Calu3 (cell line): ENCODE measurements at regions not wholly inside any gene's neighbourhood (a gene's known extent, or its start where the extent isn't known, plus 50 kb on each side); places are given as distances from the start of the nearest gene placed in this dataset.

Experiments used
- BruUV-seq: library from RNA; stranded (reverse); fragments of 400-500 nt; replicated peaks from 2 replicates; lab custom pipeline; 2021; lab: Mats Ljungman, UMichigan
- CTCF ChIA-PET: fragments of 300-600 bp; sonication (Branson Sonifier 250); formaldehyde crosslinking; loops from one replicate; lab custom pipeline; 2022; ENCODE audit warnings: antibody characterized with exemption; lab: Charles Lee
- DNase-seq: peaks from one replicate; pipeline ENCODE4 v3.0.0; 2022
- H3K27ac Mint-ChIP-seq: one replicate; pipeline ENCODE4 v1.8.0; 2022; ENCODE audit warnings: mixed read lengths; ENCODE audit not compliant: unreplicated experiment
- H3K27me3 Mint-ChIP-seq: one replicate; pipeline ENCODE4 v1.8.0; 2022; ENCODE audit warnings: mixed read lengths; ENCODE audit not compliant: unreplicated experiment
- H3K36me3 Mint-ChIP-seq: one replicate; pipeline ENCODE4 v1.8.0; 2022; ENCODE audit warnings: mild to moderate bottlenecking, moderate library complexity, mixed read lengths; ENCODE audit not compliant: insufficient read depth, unreplicated experiment
- H3K4me1 Mint-ChIP-seq: one replicate; pipeline ENCODE4 v1.8.0; 2022; ENCODE audit warnings: mild to moderate bottlenecking, low read depth, mixed read lengths; ENCODE audit not compliant: unreplicated experiment
- H3K4me3 Mint-ChIP-seq: one replicate; pipeline ENCODE4 v1.8.0; 2022; ENCODE audit warnings: mild to moderate bottlenecking, low read depth, moderate library complexity, mixed read lengths; ENCODE audit not compliant: unreplicated experiment
- H3K9me3 Mint-ChIP-seq: one replicate; pipeline ENCODE4 v1.8.0; 2022; ENCODE audit warnings: low read depth, mixed read lengths; ENCODE audit not compliant: unreplicated experiment
- intact Hi-C: fragments of 100-400 bp; cut with micrococcal nuclease; formaldehyde crosslinking; loops from one replicate; pipeline ENCODE4 v1.10.0; 2022; ENCODE audit not compliant: unreplicated experiment
- TF ChIP-seq, protein P1 (sequence below): fragments of 200-600 bp; IDR thresholded peaks from one replicate; pipeline ENCODE4 v1.8.0; 2022; ENCODE audit warnings: antibody characterized with exemption; ENCODE audit not compliant: unreplicated experiment

DNA sequence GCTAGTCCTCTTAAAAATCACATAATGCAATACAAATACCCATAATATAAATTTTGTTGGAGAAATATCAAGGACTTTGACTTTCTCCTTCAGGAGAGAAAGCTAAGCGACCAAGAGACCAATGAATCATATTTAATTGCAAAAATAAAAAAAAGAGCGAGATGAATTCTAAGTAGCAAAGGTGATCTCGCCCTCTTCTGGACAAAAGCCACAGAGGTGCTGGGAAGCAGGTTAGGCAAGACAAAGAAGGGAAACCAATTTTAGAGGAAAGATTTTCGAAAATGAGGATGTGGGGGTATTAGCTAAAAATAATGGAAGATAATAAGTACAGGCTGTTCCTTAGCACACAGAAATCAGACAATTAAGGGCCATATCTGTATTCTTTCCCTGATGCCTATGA lies 111.4 kb upstream of the PLAAT1 start:
- DNase-seq = peak; percentile 53
- no TSS peak for BruUV-seq

DNA sequence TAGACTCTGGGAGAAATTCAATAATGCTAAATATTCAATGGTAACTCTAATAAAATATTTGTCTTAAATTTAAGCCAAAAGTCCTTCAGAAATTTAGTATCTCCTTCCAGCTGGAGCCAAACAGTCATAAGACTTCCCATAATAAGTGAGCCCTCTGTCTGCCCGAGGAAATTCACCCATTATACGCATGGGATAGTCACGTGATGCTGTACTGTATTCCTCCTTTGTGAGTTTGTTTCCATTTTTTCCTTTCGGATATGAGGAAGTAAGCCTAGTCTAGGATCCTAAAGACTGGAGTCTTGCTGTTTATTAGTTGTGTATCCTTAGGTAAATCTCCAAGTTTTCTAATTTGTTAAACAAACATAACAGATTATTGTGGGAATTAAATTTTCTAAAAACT lies 110.4 kb upstream of the PLAAT1 start:
- no peaks in the 10 kb centered on the region for H3K9me3 Mint-ChIP-seq
- peaks cover 19% of the 10 kb centered on the region for H3K27me3 Mint-ChIP-seq
- CTCF ChIA-PET = interaction anchor here (1.3 to 2.1 kb wide), 4 partner anchors 89 to 318 kb away, joined by 3 to 14 read pairs (median 5); no protein-coding TSS in a partner anchor
- peaks cover 7% of the 10 kb centered on the region for H3K4me1 Mint-ChIP-seq
- intact Hi-C loops = loop anchor here (2.0 kb wide), 1 partner anchor 84 kb away; no protein-coding TSS in a partner anchor
- no peak overlapping the region for H3K27ac Mint-ChIP-seq
- no TSS peak for BruUV-seq
- no peaks in the 10 kb centered on the region for H3K36me3 Mint-ChIP-seq
- TF ChIP-seq, protein P1, sequence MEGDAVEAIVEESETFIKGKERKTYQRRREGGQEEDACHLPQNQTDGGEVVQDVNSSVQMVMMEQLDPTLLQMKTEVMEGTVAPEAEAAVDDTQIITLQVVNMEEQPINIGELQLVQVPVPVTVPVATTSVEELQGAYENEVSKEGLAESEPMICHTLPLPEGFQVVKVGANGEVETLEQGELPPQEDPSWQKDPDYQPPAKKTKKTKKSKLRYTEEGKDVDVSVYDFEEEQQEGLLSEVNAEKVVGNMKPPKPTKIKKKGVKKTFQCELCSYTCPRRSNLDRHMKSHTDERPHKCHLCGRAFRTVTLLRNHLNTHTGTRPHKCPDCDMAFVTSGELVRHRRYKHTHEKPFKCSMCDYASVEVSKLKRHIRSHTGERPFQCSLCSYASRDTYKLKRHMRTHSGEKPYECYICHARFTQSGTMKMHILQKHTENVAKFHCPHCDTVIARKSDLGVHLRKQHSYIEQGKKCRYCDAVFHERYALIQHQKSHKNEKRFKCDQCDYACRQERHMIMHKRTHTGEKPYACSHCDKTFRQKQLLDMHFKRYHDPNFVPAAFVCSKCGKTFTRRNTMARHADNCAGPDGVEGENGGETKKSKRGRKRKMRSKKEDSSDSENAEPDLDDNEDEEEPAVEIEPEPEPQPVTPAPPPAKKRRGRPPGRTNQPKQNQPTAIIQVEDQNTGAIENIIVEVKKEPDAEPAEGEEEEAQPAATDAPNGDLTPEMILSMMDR = no peak
- DNase-seq = no peak
- H3K4me3 Mint-ChIP-seq = no peak overlapping the region

More for the DNA sequence above, 111.4 kb upstream of the PLAAT1 start:
- CTCF ChIA-PET = interaction anchor here (1.3 to 2.1 kb wide), 4 partner anchors 88 to 317 kb away, joined by 3 to 14 read pairs (median 5); no protein-coding TSS in a partner anchor
- Mint-ChIP-seq H3K9me3 (no peaks in the 10 kb centered on the region), H3K27me3 (peaks cover 28% of the 10 kb centered on the region), H3K36me3 (no peaks in the 10 kb centered on the region), H3K4me3 (no peak overlapping the region), H3K4me1 (peaks cover 1% of the 10 kb centered on the region), H3K27ac (no peak overlapping the region)
- TF ChIP-seq, protein P1 = no peak
- intact Hi-C loops = loop anchor here (1.0 to 5.0 kb wide), 5 partner anchors 42 to 317 kb away; no protein-coding TSS in a partner anchor

DNA sequence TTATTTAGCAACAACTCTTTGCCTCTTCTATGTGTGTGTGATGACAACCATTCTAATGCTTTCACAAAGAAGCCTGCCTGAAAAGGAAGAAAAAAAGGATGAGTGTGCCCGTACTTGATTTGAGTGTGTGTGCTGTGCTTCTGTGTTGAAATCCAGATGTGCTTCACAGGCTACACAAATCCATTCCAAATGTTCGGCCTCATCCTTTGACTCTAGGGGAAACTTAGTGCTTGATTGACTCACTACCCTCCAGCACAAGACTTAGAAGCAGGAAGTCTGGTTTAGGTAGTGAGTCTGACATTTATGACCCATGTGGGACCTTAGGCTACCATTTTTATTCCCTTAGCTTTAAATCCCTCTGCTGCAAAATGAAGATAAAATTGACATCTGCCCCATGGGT lies 108.8 kb upstream of the PLAAT1 start:
- peaks cover 4% of the 10 kb centered on the region for H3K27me3 Mint-ChIP-seq
- DNase-seq = no peak
- TF ChIP-seq, protein P1 = no peak
- intact Hi-C loops = no loop called here
- H3K27ac Mint-ChIP-seq = no peak overlapping the region
- H3K36me3 Mint-ChIP-seq = no peaks in the 10 kb centered on the region
- CTCF ChIA-PET = no interaction called here
- BruUV-seq = no TSS peak
- H3K4me3 Mint-ChIP-seq = no peak overlapping the region
- peaks cover 7% of the 10 kb centered on the region for H3K4me1 Mint-ChIP-seq
- H3K9me3 Mint-ChIP-seq = no peaks in the 10 kb centered on the region

DNA sequence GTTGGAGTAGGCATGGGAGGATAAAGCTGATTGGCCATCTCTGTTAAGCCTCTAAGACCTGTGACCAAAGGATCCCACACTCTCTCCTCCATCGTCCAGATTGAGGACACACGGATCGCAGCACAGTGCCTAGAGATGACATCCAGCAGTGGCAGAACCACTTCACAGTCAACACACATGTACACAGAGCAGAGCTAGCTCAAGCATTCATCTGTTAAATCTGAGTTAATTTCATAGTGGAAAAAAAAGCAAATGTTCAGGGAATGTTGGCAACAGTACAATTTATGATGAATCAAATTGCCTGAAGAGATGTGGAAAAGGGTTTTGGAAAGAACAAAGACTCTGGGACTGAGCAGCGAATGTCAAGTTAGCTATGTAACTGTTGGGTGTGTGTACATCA lies 108.1 kb upstream of the PLAAT1 start:
- intact Hi-C loops = no loop called here
- peaks cover 7% of the 10 kb centered on the region for H3K4me1 Mint-ChIP-seq
- no peak overlapping the region for H3K27ac Mint-ChIP-seq
- no peaks in the 10 kb centered on the region for H3K9me3 Mint-ChIP-seq
- TF ChIP-seq, protein P1 = no peak
- H3K27me3 Mint-ChIP-seq = no peaks in the 10 kb centered on the region
- H3K36me3 Mint-ChIP-seq = no peaks in the 10 kb centered on the region
- no TSS peak for BruUV-seq
- CTCF ChIA-PET = no interaction called here
- no peak overlapping the region for H3K4me3 Mint-ChIP-seq
- DNase-seq = no peak
